ENCODE measurements at regions not wholly inside any gene's neighbourhood (a gene's known extent, or its start where the extent isn't known, plus 50 kb on each side); places are given as distances from the start of the nearest gene placed in this dataset.

DNA sequence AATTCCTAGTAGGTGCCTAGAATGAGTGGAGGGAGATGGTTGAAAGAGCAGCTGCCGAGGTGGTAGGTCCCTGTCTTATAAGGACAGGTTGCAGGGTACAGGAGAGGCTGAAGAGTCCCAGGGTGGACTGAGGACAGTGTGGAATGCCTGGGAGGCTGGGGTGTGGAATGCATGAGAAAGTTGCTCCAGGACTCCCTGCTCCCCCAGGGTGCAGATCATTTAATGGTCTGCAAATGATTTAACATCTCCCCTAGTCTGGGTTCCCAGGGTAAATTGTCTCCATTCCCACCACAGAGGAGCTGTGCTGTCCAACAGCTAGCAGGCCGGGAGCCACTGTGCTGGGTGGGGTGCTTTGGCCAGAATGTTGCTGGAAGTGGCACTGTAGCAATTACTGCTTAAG is 76.0 kb downstream of the CD83 start:
- intact Hi-C loops (cut with micrococcal nuclease; ENCODE audit: unreplicated experiment): no loop called here
- no peak for FAIRE-seq
- no peaks in the 10 kb centered on the region for H3K9me3 ChIP-seq (ENCODE audit: low read length)
- no peak overlapping the region for H3K9ac ChIP-seq (ENCODE audit: insufficient read depth, low read depth, low read length)
- ChIA-PET CTCF (ENCODE audit: low intra/inter-chr PET ratio, low total read pairs) (no interaction called here), POLR2A (no interaction called here)
- H3K36me3 ChIP-seq (replicated peaks in 1 of 2; ENCODE audit: control insufficient read depth in 1 of 2, insufficient read depth in 2 of 2, low read length in 2 of 2): no peaks in the 10 kb centered on the region
- no peaks in the 10 kb centered on the region for H3K79me2 ChIP-seq (ENCODE audit: insufficient read depth, low read length)
- ATAC-seq: no peak
- H2AFZ ChIP-seq (ENCODE audit: low read length): no peak overlapping the region
- in situ Hi-C loops (cut with HindIII; ENCODE audit: extremely low pct_ligation_motif_present, low pct_unique_long_range_greater_than_20kb): no loop called here
- no peak for DNase-seq (ENCODE audit: low spot score)
- no peaks in the 10 kb centered on the region for H3K4me1 ChIP-seq (ENCODE audit: insufficient read depth, low read length)
- H3K4me3 ChIP-seq (replicated peaks in 1 of 3; ENCODE audit: insufficient read depth in 1 of 3, low read depth in 2 of 3, low read length in 3 of 3): no peak overlapping the region
- 25% methylated on average over 2 of the region's 2 CpGs for WGBS (ENCODE audit: low lambda C conversion rate)
- no peak overlapping the region for H3K4me2 ChIP-seq (ENCODE audit: low read depth, low read length)
- BruUV-seq (replicated peaks): no TSS peak
- no peak for TF ChIP-seq MAF1 (CRISPR knock-in tag; IDR thresholded peaks at IDR 0.05; ENCODE audit: borderline replicate concordance)
- TF ChIP-seq MXI1 (IDR thresholded peaks at IDR 0.05; ENCODE audit: borderline replicate concordance, low read depth, low read length): no peak
- TF ChIP-seq ZNF232 (CRISPR knock-in tag; IDR thresholded peaks at IDR 0.05; ENCODE audit: borderline replicate concordance): no peak
- no peak for TF ChIP-seq TCF12 (IDR thresholded peaks at IDR 0.05)
- no peak for TF ChIP-seq TCF12 (CRISPR knock-in tag; IDR thresholded peaks at IDR 0.05)
- no peak overlapping the region for H3K27ac ChIP-seq (ENCODE audit: extremely low read length, insufficient read depth, low read length)
- H4K20me1 ChIP-seq (ENCODE audit: insufficient read depth, low read length): no peaks in the 10 kb centered on the region
- H3K27me3 ChIP-seq (ENCODE audit: control insufficient read depth in 1 of 2, insufficient read depth in 2 of 2, low read length in 2 of 2): peaks cover 0 to 14% of the 10 kb centered on the region in 2 experiments; a peak in 1 of 5 replicates

GRCh38 chr6:14194483-14194882 is 76.9 kb downstream of the CD83 start:
- 47% methylated on average over 7 of the region's 7 CpGs for WGBS (ENCODE audit: low lambda C conversion rate)
- Histone ChIP-seq H3K4me2 (ENCODE audit: low read depth, low read length) (no peak overlapping the region), H3K27me3 (ENCODE audit: control insufficient read depth in 1 of 2, insufficient read depth in 2 of 2, low read length in 2 of 2) (peaks cover 0 to 11% of the 10 kb centered on the region in 2 experiments; a peak in 1 of 5 replicates), H3K4me3 (replicated peaks in 1 of 3; ENCODE audit: insufficient read depth in 1 of 3, low read depth in 2 of 3, low read length in 3 of 3) (no peak overlapping the region), H3K36me3 (replicated peaks in 1 of 2; ENCODE audit: control insufficient read depth in 1 of 2, insufficient read depth in 2 of 2, low read length in 2 of 2) (no peaks in the 10 kb centered on the region), H3K4me1 (ENCODE audit: insufficient read depth, low read length) (no peaks in the 10 kb centered on the region), H3K9ac (ENCODE audit: insufficient read depth, low read depth, low read length) (no peak overlapping the region), H2AFZ (ENCODE audit: low read length) (no peak overlapping the region), H3K27ac (ENCODE audit: extremely low read length, insufficient read depth, low read length) (no peak overlapping the region), H3K9me3 (ENCODE audit: low read length) (no peaks in the 10 kb centered on the region), H4K20me1 (ENCODE audit: insufficient read depth, low read length) (no peaks in the 10 kb centered on the region), H3K79me2 (ENCODE audit: insufficient read depth, low read length) (no peaks in the 10 kb centered on the region)
- TF ChIP-seq MTF1 (CRISPR knock-in tag; IDR thresholded peaks at IDR 0.05) (no peak), ZNF768 (CRISPR knock-in tag; IDR thresholded peaks at IDR 0.05) (no peak), SP4 (CRISPR knock-in tag; IDR thresholded peaks at IDR 0.05) (no peak), ZNF282 (IDR thresholded peaks at IDR 0.05; ENCODE audit: partially characterized antibody) (no peak), MAF1 (CRISPR knock-in tag; IDR thresholded peaks at IDR 0.05; ENCODE audit: borderline replicate concordance) (no peak), SP2 (CRISPR knock-in tag; IDR thresholded peaks at IDR 0.05) (no peak), NONO (IDR thresholded peaks at IDR 0.05) (no peak), NONO (CRISPR knock-in tag; conservative IDR thresholded peaks at IDR 0.05) (no peak), ZEB1 (IDR thresholded peaks at IDR 0.05; ENCODE audit: insufficient replicate concordance, low read depth) (no peak), PRDM4 (CRISPR knock-in tag; IDR thresholded peaks at IDR 0.05; ENCODE audit: borderline replicate concordance) (no peak)
- TF ChIP-seq, protein P1, sequence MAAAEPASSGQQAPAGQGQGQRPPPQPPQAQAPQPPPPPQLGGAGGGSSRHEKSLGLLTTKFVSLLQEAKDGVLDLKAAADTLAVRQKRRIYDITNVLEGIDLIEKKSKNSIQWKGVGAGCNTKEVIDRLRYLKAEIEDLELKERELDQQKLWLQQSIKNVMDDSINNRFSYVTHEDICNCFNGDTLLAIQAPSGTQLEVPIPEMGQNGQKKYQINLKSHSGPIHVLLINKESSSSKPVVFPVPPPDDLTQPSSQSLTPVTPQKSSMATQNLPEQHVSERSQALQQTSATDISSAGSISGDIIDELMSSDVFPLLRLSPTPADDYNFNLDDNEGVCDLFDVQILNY (CRISPR knock-in tag; conservative IDR thresholded peaks at IDR 0.05): no peak
- CTCF ChIA-PET (ENCODE audit: low intra/inter-chr PET ratio, low total read pairs): no interaction called here
- ATAC-seq (no peak), DNase-seq (ENCODE audit: low spot score) (no peak), FAIRE-seq (no peak)
- POLR2A ChIA-PET: no interaction called here
- in situ Hi-C loops (cut with HindIII; ENCODE audit: extremely low pct_ligation_motif_present, low pct_unique_long_range_greater_than_20kb) (no loop called here), intact Hi-C loops (cut with micrococcal nuclease; ENCODE audit: unreplicated experiment) (no loop called here)
- no TSS peak for BruUV-seq (replicated peaks)

All from HepG2 (cell line).